ENCODE measurements at regions not wholly inside any gene's neighbourhood (a gene's known extent, or its start where the extent isn't known, plus 50 kb on each side); places are given as distances from the start of the nearest gene placed in this dataset.

DNA sequence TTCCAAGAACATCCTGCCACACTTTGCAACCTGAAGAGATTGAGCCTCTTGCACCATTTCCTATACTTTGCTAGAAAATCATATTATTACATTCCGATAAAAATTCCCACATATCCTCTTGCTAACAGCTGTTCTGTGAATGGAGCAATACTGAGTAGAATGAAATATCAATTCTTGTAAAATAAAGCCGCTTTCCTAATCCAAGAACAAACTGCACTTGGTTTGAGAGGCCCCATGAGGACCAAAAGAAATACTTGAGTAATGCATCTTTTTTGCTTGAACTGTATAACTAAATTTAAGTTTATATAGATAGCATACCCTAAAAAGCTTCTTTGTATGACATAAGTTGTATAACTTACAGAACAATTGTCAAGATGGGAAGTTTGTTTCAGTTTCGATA is 632.4 kb upstream of the SLC8A1 start:
- no peak overlapping the region for H3K4me3 ChIP-seq
- DNase-seq (no peak), ATAC-seq (no peak)
- H3K4me1 ChIP-seq = no peaks in the 10 kb centered on the region
- TF ChIP-seq, protein P1, sequence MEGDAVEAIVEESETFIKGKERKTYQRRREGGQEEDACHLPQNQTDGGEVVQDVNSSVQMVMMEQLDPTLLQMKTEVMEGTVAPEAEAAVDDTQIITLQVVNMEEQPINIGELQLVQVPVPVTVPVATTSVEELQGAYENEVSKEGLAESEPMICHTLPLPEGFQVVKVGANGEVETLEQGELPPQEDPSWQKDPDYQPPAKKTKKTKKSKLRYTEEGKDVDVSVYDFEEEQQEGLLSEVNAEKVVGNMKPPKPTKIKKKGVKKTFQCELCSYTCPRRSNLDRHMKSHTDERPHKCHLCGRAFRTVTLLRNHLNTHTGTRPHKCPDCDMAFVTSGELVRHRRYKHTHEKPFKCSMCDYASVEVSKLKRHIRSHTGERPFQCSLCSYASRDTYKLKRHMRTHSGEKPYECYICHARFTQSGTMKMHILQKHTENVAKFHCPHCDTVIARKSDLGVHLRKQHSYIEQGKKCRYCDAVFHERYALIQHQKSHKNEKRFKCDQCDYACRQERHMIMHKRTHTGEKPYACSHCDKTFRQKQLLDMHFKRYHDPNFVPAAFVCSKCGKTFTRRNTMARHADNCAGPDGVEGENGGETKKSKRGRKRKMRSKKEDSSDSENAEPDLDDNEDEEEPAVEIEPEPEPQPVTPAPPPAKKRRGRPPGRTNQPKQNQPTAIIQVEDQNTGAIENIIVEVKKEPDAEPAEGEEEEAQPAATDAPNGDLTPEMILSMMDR (IDR thresholded peaks at IDR 0.05) = no peak
- H3K9me3 ChIP-seq = no peaks in the 10 kb centered on the region
- H3K36me3 ChIP-seq (ENCODE audit: insufficient read depth in 1 of 2, low read depth in 1 of 2) = no peaks in the 10 kb centered on the region
- intact Hi-C loops (cut with DNase I) = no loop called here
- 59 to 77% (median 75%) methylated on average over 3 of the region's 3 CpGs for WGBS, 3 donors
- no peak overlapping the region for H3K27ac ChIP-seq
- H3K27me3 ChIP-seq (ENCODE audit: insufficient read depth in 3 of 3, low read length in 2 of 3) = no peaks in the 10 kb centered on the region

- no peaks in the 10 kb centered on the region for H3K4me1 ChIP-seq
- intact Hi-C loops (cut with DNase I) = no loop called here
- no peaks in the 10 kb centered on the region for H3K9me3 ChIP-seq
- no peaks in the 10 kb centered on the region for H3K27me3 ChIP-seq (ENCODE audit: insufficient read depth in 3 of 3, low read length in 2 of 3)
- no peak overlapping the region for H3K4me3 ChIP-seq
- ATAC-seq = no peak
- H3K27ac ChIP-seq = no peak overlapping the region
- no peaks in the 10 kb centered on the region for H3K36me3 ChIP-seq (ENCODE audit: insufficient read depth in 1 of 2, low read depth in 1 of 2)
- TF ChIP-seq, protein P1 (IDR thresholded peaks at IDR 0.05) = no peak
- no peak for DNase-seq
Measured at GRCh38 chr2:41087946-41088345, 636.1 kb upstream of the SLC8A1 start.

GRCh38 chr2:41101281-41101680 is 649.4 kb upstream of the SLC8A1 start:
- Histone ChIP-seq H3K27ac (no peak overlapping the region), H3K4me3 (no peak overlapping the region), H3K27me3 (ENCODE audit: insufficient read depth in 3 of 3, low read length in 2 of 3) (no peaks in the 10 kb centered on the region), H3K4me1 (no peaks in the 10 kb centered on the region), H3K36me3 (ENCODE audit: insufficient read depth in 1 of 2, low read depth in 1 of 2) (no peaks in the 10 kb centered on the region), H3K9me3 (no peaks in the 10 kb centered on the region)
- WGBS, 3 donors = 46 to 100% (median 98%) methylated on average over 1 of the region's 1 CpG
- ATAC-seq (no peak), DNase-seq (no peak)
- intact Hi-C loops (cut with DNase I) = no loop called here
- TF ChIP-seq, protein P1 (IDR thresholded peaks at IDR 0.05) = no peak

- TF ChIP-seq, protein P1 (IDR thresholded peaks at IDR 0.05) = no peak
- H3K27ac ChIP-seq = no peak overlapping the region
- no peak overlapping the region for H3K4me3 ChIP-seq
- H3K36me3 ChIP-seq (ENCODE audit: insufficient read depth in 1 of 2, low read depth in 1 of 2) = no peaks in the 10 kb centered on the region
- no peak for ATAC-seq
- no peaks in the 10 kb centered on the region for H3K27me3 ChIP-seq (ENCODE audit: insufficient read depth in 3 of 3, low read length in 2 of 3)
- no peaks in the 10 kb centered on the region for H3K4me1 ChIP-seq
- intact Hi-C loops (cut with DNase I) = no loop called here
- DNase-seq = no peak
- 89 to 92% (median 89%) methylated on average over 4 of the region's 4 CpGs for WGBS, 3 donors
- no peaks in the 10 kb centered on the region for H3K9me3 ChIP-seq
Measured at GRCh38 chr2:41109744-41110143, 657.9 kb upstream of the SLC8A1 start.

DNA sequence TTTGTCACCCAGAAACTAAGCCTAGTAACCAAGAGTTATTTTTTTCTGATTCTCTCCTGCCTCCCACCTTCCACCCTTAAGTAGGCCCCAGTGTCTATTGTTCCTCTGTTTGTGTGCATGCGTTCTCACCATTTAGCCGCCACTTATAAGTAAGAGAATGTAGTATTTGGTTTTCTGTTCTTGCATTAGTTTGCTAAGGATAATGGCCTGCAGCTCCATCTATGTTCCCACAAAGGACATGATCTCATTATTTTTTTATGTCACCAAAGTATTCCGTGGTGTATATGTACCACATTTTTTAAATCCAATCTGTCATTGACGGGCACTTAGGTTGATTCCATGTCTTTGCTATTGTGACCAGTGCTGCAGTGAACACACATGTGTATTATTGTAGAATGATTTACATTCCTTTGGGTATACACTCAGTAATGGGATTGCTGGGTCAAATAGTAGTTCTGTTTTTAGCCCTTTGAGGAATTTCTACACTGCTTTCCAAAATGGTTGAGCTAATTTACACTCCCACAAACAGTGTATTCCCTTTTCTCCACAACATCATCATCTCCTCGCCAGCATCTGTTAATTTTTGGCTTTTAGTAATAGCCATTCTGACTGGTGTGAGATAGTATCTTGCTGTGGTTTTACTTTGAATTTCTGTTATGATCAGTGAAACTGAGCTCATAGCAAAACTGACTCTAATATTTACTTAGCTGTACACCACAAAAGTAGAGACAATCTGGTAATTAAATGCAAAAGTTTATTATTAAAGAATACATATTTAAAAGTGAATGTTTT is 660.1 kb upstream of the SLC8A1 start:
- intact Hi-C loops (cut with DNase I) = no loop called here
- H3K27me3 ChIP-seq (ENCODE audit: insufficient read depth in 3 of 3, low read length in 2 of 3) = no peaks in the 10 kb centered on the region
- H3K4me1 ChIP-seq = no peaks in the 10 kb centered on the region
- no peak overlapping the region for H3K27ac ChIP-seq
- ATAC-seq (no peak), DNase-seq (no peak)
- 60 to 75% (median 65%) methylated on average over 5 of the region's 5 CpGs for WGBS, 3 donors
- H3K36me3 ChIP-seq (ENCODE audit: insufficient read depth in 1 of 2, low read depth in 1 of 2) = no peaks in the 10 kb centered on the region
- H3K9me3 ChIP-seq = no peaks in the 10 kb centered on the region
- no peak overlapping the region for H3K4me3 ChIP-seq
- TF ChIP-seq, protein P1 (IDR thresholded peaks at IDR 0.05) = no peak
